ENCODE measurements at regions not wholly inside any gene's neighbourhood (a gene's known extent, or its start where the extent isn't known, plus 50 kb on each side); places are given as distances from the start of the nearest gene placed in this dataset.

DNA sequence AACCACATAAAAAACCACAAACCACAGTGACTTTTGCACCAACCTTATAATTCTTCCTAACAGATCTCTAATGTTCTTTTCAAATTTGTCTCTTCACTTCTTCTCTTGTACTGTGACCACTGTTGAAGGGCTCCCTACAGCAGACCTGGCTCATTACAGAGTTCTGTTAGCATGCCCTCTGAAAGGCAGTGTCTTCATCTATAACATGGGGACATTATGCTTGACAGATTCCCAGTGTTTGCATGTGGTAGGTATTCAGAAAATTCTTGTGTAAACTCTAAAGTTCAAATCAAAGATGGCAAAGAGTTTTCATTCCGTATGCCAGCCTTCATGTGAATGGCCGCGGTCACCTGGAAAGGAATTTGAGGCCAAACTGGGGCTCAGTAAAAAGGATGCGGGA lies 182.6 kb downstream of the DHX35 start:
- H3K27ac ChIP-seq (ENCODE audit: low read depth, low read length), result no peak overlapping the region
- H3K4me1 ChIP-seq (ENCODE audit: insufficient read depth, low read length), result peaks cover 7% of the 10 kb centered on the region
- H3K9me3 ChIP-seq (ENCODE audit: insufficient read depth, low read depth, low read length), result no peaks in the 10 kb centered on the region
- 94% methylated on average over 4 of the region's 4 CpGs for WGBS
- H3K27me3 ChIP-seq (ENCODE audit: insufficient read depth, low read length), result no peaks in the 10 kb centered on the region
- no peak overlapping the region for H3K9ac ChIP-seq (ENCODE audit: low read depth, low read length)
- H3K36me3 ChIP-seq (ENCODE audit: insufficient read depth, low read length), result no peaks in the 10 kb centered on the region
- no peak overlapping the region for H3K4me3 ChIP-seq (ENCODE audit: low read length)

DNA sequence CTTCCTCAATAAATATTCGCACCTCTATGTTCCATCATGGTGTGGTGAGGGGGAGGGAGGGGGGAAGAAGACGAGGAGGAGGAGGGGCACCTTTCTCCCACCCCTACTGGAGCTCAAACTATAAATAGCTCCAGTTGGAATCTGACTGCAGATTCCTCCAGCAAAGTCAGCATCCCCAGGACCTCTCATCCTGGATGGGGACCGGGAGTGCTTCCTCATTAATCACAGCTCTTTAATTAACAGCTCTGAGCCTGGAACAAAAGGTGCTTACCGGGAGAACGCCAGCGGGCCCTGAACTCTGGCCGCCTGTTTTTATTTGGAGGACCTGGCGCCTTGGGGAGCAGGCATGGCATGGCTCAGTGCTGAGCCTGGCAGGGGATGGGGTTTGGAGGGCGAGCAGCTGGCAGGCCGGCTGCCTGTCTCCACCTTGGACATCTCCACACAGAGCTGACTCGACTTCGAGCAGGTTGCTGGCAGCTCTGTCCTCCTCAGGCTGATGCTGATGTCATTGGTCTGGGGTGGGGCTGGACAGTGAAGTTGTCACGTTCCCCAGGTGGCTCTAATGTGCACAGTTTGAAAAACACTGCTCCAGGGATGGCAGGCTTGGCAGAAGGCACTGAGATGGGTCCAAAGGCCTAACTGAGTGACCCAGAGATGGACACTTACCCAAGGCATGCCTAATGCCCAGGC lies 180.4 kb downstream of the DHX35 start:
- Histone ChIP-seq H3K27ac (ENCODE audit: low read depth, low read length) (no peak overlapping the region), H3K9me3 (ENCODE audit: insufficient read depth, low read depth, low read length) (no peaks in the 10 kb centered on the region), H3K27me3 (ENCODE audit: insufficient read depth, low read length) (no peaks in the 10 kb centered on the region), H3K4me1 (ENCODE audit: insufficient read depth, low read length) (peaks cover 7% of the 10 kb centered on the region), H3K9ac (ENCODE audit: low read depth, low read length) (no peak overlapping the region), H3K36me3 (ENCODE audit: insufficient read depth, low read length) (no peaks in the 10 kb centered on the region), H3K4me3 (ENCODE audit: low read length) (no peak overlapping the region)
- WGBS, result 82% methylated on average over 11 of the region's 13 CpGs

DNA sequence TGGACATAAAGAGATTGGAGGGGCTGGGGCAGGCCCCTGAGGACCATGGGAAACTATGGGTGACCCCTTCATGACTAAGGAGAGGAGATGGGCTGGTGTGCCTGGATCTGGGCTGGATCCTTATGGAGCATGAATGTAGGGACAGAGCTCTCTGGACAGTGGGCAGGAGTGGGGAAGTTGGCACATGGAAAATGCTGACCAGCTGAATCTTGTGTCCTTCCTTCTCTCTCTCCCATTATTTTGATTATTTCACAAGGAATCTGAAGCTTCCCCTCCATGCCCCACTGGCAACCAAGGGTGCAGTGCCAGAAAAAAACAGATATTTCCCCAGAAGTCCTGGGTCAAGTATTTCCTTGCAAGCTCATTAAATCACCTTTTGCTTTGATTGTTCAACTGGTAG lies 175.2 kb downstream of the DHX35 start:
- no peaks in the 10 kb centered on the region for H3K36me3 ChIP-seq (ENCODE audit: insufficient read depth, low read length)
- H3K9me3 ChIP-seq (ENCODE audit: insufficient read depth, low read depth, low read length), result no peaks in the 10 kb centered on the region
- H3K9ac ChIP-seq (ENCODE audit: low read depth, low read length), result no peak overlapping the region
- no peak overlapping the region for H3K4me3 ChIP-seq (ENCODE audit: low read length)
- no peaks in the 10 kb centered on the region for H3K27me3 ChIP-seq (ENCODE audit: insufficient read depth, low read length)
- no peaks in the 10 kb centered on the region for H3K4me1 ChIP-seq (ENCODE audit: insufficient read depth, low read length)
- H3K27ac ChIP-seq (ENCODE audit: low read depth, low read length), result no peak overlapping the region

DNA sequence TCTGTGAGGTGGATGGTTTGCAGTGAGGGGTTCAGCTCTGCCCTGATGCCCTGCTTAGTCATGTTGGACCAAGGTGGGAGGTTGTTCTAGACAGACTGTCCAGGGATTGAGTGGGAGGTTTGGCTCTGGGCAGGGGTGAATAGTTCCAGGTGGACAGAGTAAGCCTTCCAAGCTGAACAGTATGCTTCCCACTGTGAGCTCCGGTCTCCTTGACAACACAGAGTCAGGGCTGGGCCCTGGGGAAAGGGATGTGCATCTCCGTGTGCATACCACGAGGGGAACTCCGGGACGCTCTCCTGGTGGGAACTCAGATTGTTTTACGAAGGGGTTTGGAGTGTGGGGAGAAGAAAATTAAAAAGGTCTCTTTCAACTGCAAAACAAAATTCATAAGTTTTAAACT lies 174.7 kb downstream of the DHX35 start:
- H3K36me3 ChIP-seq (ENCODE audit: insufficient read depth, low read length), result no peaks in the 10 kb centered on the region
- no peak overlapping the region for H3K9ac ChIP-seq (ENCODE audit: low read depth, low read length)
- no peaks in the 10 kb centered on the region for H3K9me3 ChIP-seq (ENCODE audit: insufficient read depth, low read depth, low read length)
- 76% methylated on average over 6 of the region's 6 CpGs for WGBS
- no peaks in the 10 kb centered on the region for H3K27me3 ChIP-seq (ENCODE audit: insufficient read depth, low read length)
- no peaks in the 10 kb centered on the region for H3K4me1 ChIP-seq (ENCODE audit: insufficient read depth, low read length)
- no peak overlapping the region for H3K27ac ChIP-seq (ENCODE audit: low read depth, low read length)
- no peak overlapping the region for H3K4me3 ChIP-seq (ENCODE audit: low read length)

DNA sequence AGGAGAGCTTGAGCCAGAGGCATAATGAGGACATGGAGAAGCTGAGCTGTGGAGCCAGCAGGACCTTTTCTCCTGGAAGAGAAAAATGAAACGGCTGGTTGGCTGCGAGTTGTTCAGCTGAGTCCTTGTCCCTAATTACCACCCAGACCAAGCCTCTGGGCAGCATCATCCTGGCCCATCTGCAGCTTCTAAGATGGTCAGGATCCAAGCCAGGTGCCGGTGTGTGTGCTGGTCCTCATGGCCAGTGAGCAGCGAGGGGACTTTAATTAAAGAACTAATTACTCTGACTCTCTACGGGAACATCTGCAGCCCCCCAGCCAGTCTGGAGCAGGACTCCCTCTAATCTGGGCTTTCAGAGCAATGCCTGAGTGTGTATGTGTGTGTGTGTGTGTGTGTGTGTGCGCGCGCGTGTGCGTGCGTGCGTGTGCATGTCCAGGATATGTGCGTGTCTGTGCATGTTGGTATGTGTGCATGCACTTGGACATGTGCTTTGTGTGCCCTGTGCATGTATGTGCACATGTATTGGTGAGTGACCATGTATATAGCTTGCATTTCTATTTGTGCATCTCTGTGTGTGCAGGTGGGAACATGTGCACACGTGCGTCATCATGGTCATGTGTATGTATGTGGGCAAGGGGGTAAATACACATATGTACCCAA lies 173.9 kb downstream of the DHX35 start:
- H3K9ac ChIP-seq (ENCODE audit: low read depth, low read length), result no peak overlapping the region
- no peaks in the 10 kb centered on the region for H3K9me3 ChIP-seq (ENCODE audit: insufficient read depth, low read depth, low read length)
- 95% methylated on average over 15 of the region's 15 CpGs for WGBS
- no peak overlapping the region for H3K4me3 ChIP-seq (ENCODE audit: low read length)
- H3K27me3 ChIP-seq (ENCODE audit: insufficient read depth, low read length), result no peaks in the 10 kb centered on the region
- H3K36me3 ChIP-seq (ENCODE audit: insufficient read depth, low read length), result no peaks in the 10 kb centered on the region
- no peak overlapping the region for H3K27ac ChIP-seq (ENCODE audit: low read depth, low read length)
- H3K4me1 ChIP-seq (ENCODE audit: insufficient read depth, low read length), result peaks cover 3% of the 10 kb centered on the region; the same call in 1 of the 2 replicates

DNA sequence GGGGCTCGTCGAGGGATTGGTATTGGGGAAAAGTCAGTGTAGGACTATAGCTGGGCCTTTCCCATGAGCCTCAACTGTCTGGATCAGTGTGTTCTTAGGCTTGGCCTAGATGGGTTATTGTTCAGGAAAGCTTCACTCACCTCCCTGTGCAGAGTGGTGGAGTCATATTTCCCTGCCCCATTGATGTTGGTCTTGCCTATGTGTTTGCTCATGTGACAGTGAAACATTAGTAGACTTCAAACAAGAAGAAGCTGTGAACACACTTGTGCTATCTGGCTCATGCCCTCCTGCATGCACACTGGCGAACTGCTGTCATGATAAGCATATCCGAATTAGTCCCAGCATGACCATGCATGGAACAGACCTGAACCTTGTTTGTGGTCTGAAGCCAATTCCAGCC lies 171.1 kb downstream of the DHX35 start:
- peaks cover 7% of the 10 kb centered on the region; the same call in 1 of the 2 replicates for H3K4me1 ChIP-seq (ENCODE audit: insufficient read depth, low read length)
- H3K9ac ChIP-seq (ENCODE audit: low read depth, low read length), result no peak overlapping the region
- no peaks in the 10 kb centered on the region for H3K36me3 ChIP-seq (ENCODE audit: insufficient read depth, low read length)
- no peak overlapping the region for H3K27ac ChIP-seq (ENCODE audit: low read depth, low read length)
- no peaks in the 10 kb centered on the region for H3K9me3 ChIP-seq (ENCODE audit: insufficient read depth, low read depth, low read length)
- no peaks in the 10 kb centered on the region for H3K27me3 ChIP-seq (ENCODE audit: insufficient read depth, low read length)
- WGBS, result 91% methylated on average over 4 of the region's 4 CpGs
- H3K4me3 ChIP-seq (ENCODE audit: low read length), result no peak overlapping the region

DNA sequence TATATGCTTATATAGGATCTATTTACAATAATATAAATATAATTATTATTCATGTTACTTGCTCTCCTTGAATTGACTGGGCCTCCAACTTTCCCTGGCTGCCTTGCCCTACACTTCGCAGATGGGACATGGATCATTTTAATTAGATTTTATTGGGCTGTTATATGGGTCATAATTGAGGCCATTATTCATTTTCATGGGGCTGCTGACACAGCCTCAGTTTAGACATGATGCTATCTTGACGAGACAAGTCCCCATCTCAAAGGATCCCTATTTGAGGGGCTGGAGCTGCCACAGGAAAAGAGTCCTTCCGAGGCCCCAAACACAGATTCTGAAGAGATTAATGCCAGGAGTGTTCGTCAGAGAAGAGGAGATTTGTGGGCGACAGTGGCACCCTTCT lies 170.4 kb downstream of the DHX35 start:
- Histone ChIP-seq H3K4me1 (ENCODE audit: insufficient read depth, low read length) (peaks cover 7% of the 10 kb centered on the region; the same call in 1 of the 2 replicates), H3K27me3 (ENCODE audit: insufficient read depth, low read length) (no peaks in the 10 kb centered on the region), H3K9ac (ENCODE audit: low read depth, low read length) (no peak overlapping the region), H3K9me3 (ENCODE audit: insufficient read depth, low read depth, low read length) (no peaks in the 10 kb centered on the region), H3K4me3 (ENCODE audit: low read length) (no peak overlapping the region), H3K27ac (ENCODE audit: low read depth, low read length) (no peak overlapping the region), H3K36me3 (ENCODE audit: insufficient read depth, low read length) (no peaks in the 10 kb centered on the region)
- 95% methylated on average over 5 of the region's 5 CpGs for WGBS

DNA sequence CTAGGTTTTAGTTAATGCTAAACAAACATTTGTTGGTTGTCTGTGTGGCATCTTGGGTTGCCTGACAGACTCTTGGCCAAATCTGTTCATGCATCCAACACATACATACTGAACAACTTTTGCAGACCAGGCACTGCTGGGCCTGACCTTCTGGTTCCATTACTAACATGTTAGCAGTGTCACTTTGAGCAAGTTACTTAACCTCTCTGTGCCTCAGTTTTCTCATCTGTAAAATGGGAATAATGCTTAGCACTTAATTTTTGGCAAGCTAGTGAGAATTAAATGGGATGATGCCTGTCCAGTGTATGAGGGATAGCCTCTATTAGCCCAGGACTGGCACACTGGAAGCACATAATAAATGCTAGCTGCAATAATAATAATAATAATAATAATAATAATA lies 169.9 kb downstream of the DHX35 start:
- H3K9me3 ChIP-seq (ENCODE audit: insufficient read depth, low read depth, low read length), result no peaks in the 10 kb centered on the region
- no peak overlapping the region for H3K27ac ChIP-seq (ENCODE audit: low read depth, low read length)
- H3K27me3 ChIP-seq (ENCODE audit: insufficient read depth, low read length), result no peaks in the 10 kb centered on the region
- H3K9ac ChIP-seq (ENCODE audit: low read depth, low read length), result no peak overlapping the region
- no peak overlapping the region for H3K4me3 ChIP-seq (ENCODE audit: low read length)
- no peaks in the 10 kb centered on the region for H3K36me3 ChIP-seq (ENCODE audit: insufficient read depth, low read length)
- peaks cover 7% of the 10 kb centered on the region; the same call in 1 of the 2 replicates for H3K4me1 ChIP-seq (ENCODE audit: insufficient read depth, low read length)

DNA sequence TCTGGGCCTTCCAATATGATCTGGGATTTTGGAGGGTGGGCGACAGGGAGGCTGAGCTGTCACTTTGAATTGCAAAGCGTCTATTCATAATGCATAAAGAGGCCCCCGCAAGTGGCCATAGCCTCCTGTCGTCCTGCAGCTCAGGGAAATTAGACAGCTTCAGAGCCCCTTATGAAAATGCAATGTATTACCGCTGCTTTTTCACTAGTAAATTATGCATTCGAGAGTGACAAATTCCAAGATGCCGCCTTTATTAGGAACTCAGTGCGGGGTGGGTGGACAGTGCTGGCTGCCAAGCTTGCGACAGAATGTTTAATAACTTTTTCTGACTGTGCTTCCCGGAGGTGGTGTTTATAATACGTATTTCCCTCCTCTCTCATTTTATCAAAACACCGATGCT lies 168.5 kb downstream of the DHX35 start:
- Histone ChIP-seq H3K36me3 (ENCODE audit: insufficient read depth, low read length) (no peaks in the 10 kb centered on the region), H3K9ac (ENCODE audit: low read depth, low read length) (no peak overlapping the region), H3K4me3 (ENCODE audit: low read length) (no peak overlapping the region), H3K9me3 (ENCODE audit: insufficient read depth, low read depth, low read length) (no peaks in the 10 kb centered on the region), H3K27ac (ENCODE audit: low read depth, low read length) (no peak overlapping the region), H3K4me1 (ENCODE audit: insufficient read depth, low read length) (peaks cover 7% of the 10 kb centered on the region; the same call in 1 of the 2 replicates), H3K27me3 (ENCODE audit: insufficient read depth, low read length) (no peaks in the 10 kb centered on the region)
- 84% methylated on average over 12 of the region's 12 CpGs for WGBS

DNA sequence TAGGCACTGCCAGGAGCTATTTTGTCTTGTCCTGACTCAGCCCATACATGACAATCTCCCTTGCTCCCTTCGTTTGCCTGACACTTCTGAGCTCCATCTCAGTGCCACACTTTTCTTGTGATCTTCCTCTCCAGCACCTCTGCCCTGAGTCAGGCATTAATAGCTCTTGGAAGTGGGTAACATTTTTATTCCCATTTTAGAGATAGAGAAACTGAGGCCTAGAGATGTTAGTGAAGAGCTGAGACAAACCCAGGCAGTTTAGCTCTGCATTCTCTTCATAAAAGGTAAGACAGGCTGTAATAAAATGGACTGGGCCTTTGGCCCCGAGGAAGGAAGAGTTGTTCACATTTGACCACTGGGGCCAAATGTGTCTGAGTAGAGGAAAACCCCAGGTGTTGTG lies 167.4 kb downstream of the DHX35 start:
- Histone ChIP-seq H3K36me3 (ENCODE audit: insufficient read depth, low read length) (no peaks in the 10 kb centered on the region), H3K9me3 (ENCODE audit: insufficient read depth, low read depth, low read length) (no peaks in the 10 kb centered on the region), H3K27me3 (ENCODE audit: insufficient read depth, low read length) (no peaks in the 10 kb centered on the region), H3K9ac (ENCODE audit: low read depth, low read length) (no peak overlapping the region), H3K27ac (ENCODE audit: low read depth, low read length) (no peak overlapping the region), H3K4me3 (ENCODE audit: low read length) (no peak overlapping the region), H3K4me1 (ENCODE audit: insufficient read depth, low read length) (peaks cover 7% of the 10 kb centered on the region; the same call in 1 of the 2 replicates)
- WGBS, result 82% methylated on average over 2 of the region's 2 CpGs

DNA sequence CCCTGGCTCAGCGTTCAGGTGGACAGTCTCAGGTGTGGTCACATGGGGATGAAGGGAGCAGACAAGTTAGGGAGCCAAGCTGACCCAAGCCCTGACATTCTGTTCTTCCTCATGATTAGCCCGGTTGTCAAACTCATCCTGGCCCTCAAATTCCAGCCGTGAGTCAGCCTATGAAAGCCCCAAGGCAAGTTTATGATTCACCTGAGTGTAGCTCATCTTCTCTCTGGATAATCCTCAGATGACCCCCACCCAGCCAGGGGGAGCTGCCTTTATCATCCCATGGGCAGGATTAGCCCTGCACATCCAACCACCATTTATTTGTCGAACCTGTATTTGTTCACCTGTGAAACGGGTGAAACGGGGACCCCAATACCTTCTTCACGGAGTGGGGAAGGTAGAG lies 161.9 kb downstream of the DHX35 start:
- no peak overlapping the region for H3K4me3 ChIP-seq (ENCODE audit: low read length)
- no peaks in the 10 kb centered on the region for H3K9me3 ChIP-seq (ENCODE audit: insufficient read depth, low read depth, low read length)
- 90% methylated on average over 7 of the region's 7 CpGs for WGBS
- H3K27me3 ChIP-seq (ENCODE audit: insufficient read depth, low read length), result no peaks in the 10 kb centered on the region; the same call in 1 of the 2 replicates
- no peaks in the 10 kb centered on the region for H3K36me3 ChIP-seq (ENCODE audit: insufficient read depth, low read length)
- H3K27ac ChIP-seq (ENCODE audit: low read depth, low read length), result no peak overlapping the region
- no peak overlapping the region for H3K9ac ChIP-seq (ENCODE audit: low read depth, low read length)
- peaks cover 25% of the 10 kb centered on the region for H3K4me1 ChIP-seq (ENCODE audit: insufficient read depth, low read length)
